GM23338 (cell line): ENCODE measurements at regions not wholly inside any gene's neighbourhood (a gene's known extent, or its start where the extent isn't known, plus 50 kb on each side); places are given as distances from the start of the nearest gene placed in this dataset.
"Not testable (repeated sequence)": the region's sequence is repeated elsewhere in the genome, so short reads cannot be mapped to it uniquely, and the experiment has no call there.

Experiments
- ATAC-seq: fragments of 200-7000 bp; cut with Tn5 transposase; 3 replicates; pipeline ENCODE4 v1.9.1; 2020
- DNase-seq: peaks from one replicate; pipeline ENCODE4 v3.0.0-alpha.2; 2015; ENCODE audit warnings: low spot score
- H2AFZ ChIP-seq: fragments of 200-600 bp; sonication (generic); 2 replicates; pipeline ENCODE4 v1.8.0; 2016; ENCODE audit warnings: antibody characterized with exemption, mild to moderate bottlenecking, moderate library complexity
- H3F3A ChIP-seq: fragments of 200-600 bp; sonication (generic); replicated peaks from 2 replicates; pipeline ENCODE4 v1.8.0; 2017; ENCODE audit warnings: antibody characterized with exemption, mixed run types, low read depth
- H3K27ac ChIP-seq: fragments of 200-600 bp; sonication (generic); 2 replicates; pipeline ENCODE4 v1.6.1; 2016; ENCODE audit warnings: low read depth
- H3K27me3 ChIP-seq: fragments of 200-600 bp; sonication (generic); 2 replicates; pipeline ENCODE4 v1.8.0; 2016; ENCODE audit warnings: mild to moderate bottlenecking, mixed run types, moderate library complexity; ENCODE audit not compliant: insufficient read depth
- H3K36me3 ChIP-seq: fragments of 200-600 bp; sonication (generic); 2 replicates; pipeline ENCODE4 v1.8.0; 2016; ENCODE audit warnings: mild to moderate bottlenecking; ENCODE audit not compliant: insufficient read depth
- H3K4me1 ChIP-seq: fragments of 200-600 bp; sonication (generic); 2 replicates; pipeline ENCODE4 v1.8.0; 2016; ENCODE audit warnings: mild to moderate bottlenecking, moderate library complexity; ENCODE audit not compliant: insufficient read depth
- H3K4me2 ChIP-seq: fragments of 200-600 bp; sonication (generic); 2 replicates; pipeline ENCODE4 v1.7.1; 2017; ENCODE audit warnings: mixed run types
- H3K4me3 ChIP-seq: fragments of 200-600 bp; sonication (generic); 2 replicates; pipeline ENCODE4 v1.6.1; 2016; ENCODE audit warnings: mixed run types
- H3K79me2 ChIP-seq: fragments of 200-600 bp; sonication (generic); replicated peaks from 2 replicates; pipeline ENCODE4 v1.8.0; 2017; ENCODE audit warnings: mild to moderate bottlenecking; ENCODE audit not compliant: insufficient read depth
- H3K9me2 ChIP-seq: fragments of 200-600 bp; sonication (generic); 2 replicates; pipeline ENCODE4 v1.8.0; 2017; ENCODE audit not compliant: insufficient read depth
- H4K20me1 ChIP-seq: fragments of 200-600 bp; sonication (generic); replicated peaks from 2 replicates; pipeline ENCODE4 v1.8.0; 2017; ENCODE audit warnings: mild to moderate bottlenecking; ENCODE audit not compliant: insufficient read depth
- H3K27ac Mint-ChIP-seq: 2 replicates; pipeline ENCODE4 v1.8.0; 2020; ENCODE audit warnings: inconsistent platforms, mild to moderate bottlenecking, moderate library complexity, mixed read lengths
- H3K27me3 Mint-ChIP-seq: 3 replicates; pipeline ENCODE4 v1.8.0; 2022; ENCODE audit warnings: low read depth, mild to moderate bottlenecking, moderate library complexity, mixed read lengths, inconsistent platforms; ENCODE audit not compliant: insufficient read depth, poor library complexity
- H3K36me3 Mint-ChIP-seq: 3 replicates; pipeline ENCODE4 v1.8.0; 2021; ENCODE audit warnings: low read depth, mild to moderate bottlenecking, inconsistent platforms, moderate library complexity, mixed read lengths
- H3K4me1 Mint-ChIP-seq: 3 replicates; pipeline ENCODE4 v1.8.0; 2020; ENCODE audit warnings: mild to moderate bottlenecking, inconsistent platforms, mixed read lengths
- H3K4me3 Mint-ChIP-seq: 3 replicates; pipeline ENCODE4 v1.8.0; 2021; ENCODE audit warnings: moderate library complexity, mild to moderate bottlenecking, inconsistent platforms, mixed read lengths
- H3K9me3 Mint-ChIP-seq: 3 replicates; pipeline ENCODE4 v1.8.0; 2020; ENCODE audit warnings: moderate library complexity, mild to moderate bottlenecking, inconsistent platforms, mixed read lengths
- CREB1 ChIP-seq: fragments of 250-450 bp; sonication (Bioruptor Pico); IDR thresholded peaks from 2 replicates; pipeline ENCODE4 v1.5.0; 2020; ENCODE audit warnings: low read depth, mild to moderate bottlenecking, moderate library complexity
- EZH2 ChIP-seq: fragments of 200-600 bp; sonication (generic); IDR thresholded peaks from one replicate; pipeline ENCODE4 v1.8.0; 2017; ENCODE audit warnings: antibody characterized with exemption, mild to moderate bottlenecking, low read depth; ENCODE audit not compliant: unreplicated experiment
- EZH2phosphoT487 ChIP-seq: fragments of 200-600 bp; sonication (generic); IDR thresholded peaks from one replicate; pipeline ENCODE4 v1.8.1; 2018; ENCODE audit warnings: antibody characterized with exemption; ENCODE audit not compliant: unreplicated experiment
- JUNB ChIP-seq: IDR thresholded peaks from one replicate; pipeline ENCODE4 v1.6.1; 2016; ENCODE audit warnings: antibody characterized with exemption; ENCODE audit not compliant: unreplicated experiment
- NANOG ChIP-seq: IDR thresholded peaks from 2 replicates; pipeline ENCODE4 v1.6.1; 2016; ENCODE audit warnings: antibody characterized with exemption, borderline replicate concordance
- POLR2AphosphoS5 ChIP-seq: IDR thresholded peaks from 2 replicates; pipeline ENCODE4 v1.6.1; 2016; ENCODE audit warnings: antibody characterized with exemption, low read depth
- STAT1 ChIP-seq: IDR thresholded peaks from one replicate; pipeline ENCODE4 v1.6.1; 2016; ENCODE audit warnings: antibody characterized with exemption; ENCODE audit not compliant: unreplicated experiment
- ZNF114 ChIP-seq: fragments of 250-450 bp; sonication (Bioruptor Pico); IDR thresholded peaks from 2 replicates; pipeline ENCODE4 v1.5.0; 2020; ENCODE audit warnings: mild to moderate bottlenecking, moderate library complexity
- ZNF331 ChIP-seq: fragments of 250-450 bp; sonication (Bioruptor Pico); IDR thresholded peaks from 2 replicates; pipeline ENCODE4 v1.5.0; 2020; ENCODE audit warnings: low read depth, mild to moderate bottlenecking, moderate library complexity
- TF ChIP-seq, protein P1 (sequence below): IDR thresholded peaks from one replicate; pipeline ENCODE4 v1.6.1; 2018; ENCODE audit warnings: antibody characterized with exemption; ENCODE audit not compliant: unreplicated experiment
- TF ChIP-seq, protein P2 (sequence below), 2 experiments: fragments of 200-600 bp in 1 of 2; sonication (generic) in 1 of 2; conservative IDR thresholded peaks; 2 replicates each; pipeline versions ENCODE4 v1.5.1 to v1.6.1; 2016 to 2017; ENCODE audit warnings: antibody characterized with exemption in 2 of 2, low read depth in 2 of 2, mild to moderate bottlenecking in 2 of 2, moderate library complexity in 1 of 2
- TF ChIP-seq, protein P3 (sequence below): IDR thresholded peaks from 2 replicates; pipeline ENCODE4 v1.6.1; 2016; ENCODE audit warnings: antibody characterized with exemption

DNA sequence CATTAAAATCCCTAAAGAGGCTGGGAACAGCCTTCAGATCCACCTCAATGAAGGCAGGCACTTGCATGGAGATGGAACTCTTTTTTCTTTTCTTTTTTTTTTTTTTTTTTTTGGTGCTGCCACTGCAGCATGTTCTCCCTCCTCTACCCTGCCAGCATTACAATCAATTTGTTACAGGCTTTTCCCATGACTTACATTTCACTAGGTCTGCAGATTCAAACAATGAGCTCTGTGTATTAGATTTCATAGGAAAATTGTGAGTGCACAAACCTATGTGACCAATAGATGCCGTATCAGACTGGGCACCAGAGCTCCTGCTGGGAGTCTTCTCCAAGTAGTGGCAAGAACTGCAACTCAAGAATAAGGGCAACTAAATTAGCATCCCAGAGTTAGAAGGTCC, 63.8 kb upstream of the GABRQ start (continued):
- TF ChIP-seq CREB1 (CRISPR knock-in tag) (no peak), ZNF331 (no peak), EZH2 (no peak), NANOG (no peak)
- TF ChIP-seq, protein P1, sequence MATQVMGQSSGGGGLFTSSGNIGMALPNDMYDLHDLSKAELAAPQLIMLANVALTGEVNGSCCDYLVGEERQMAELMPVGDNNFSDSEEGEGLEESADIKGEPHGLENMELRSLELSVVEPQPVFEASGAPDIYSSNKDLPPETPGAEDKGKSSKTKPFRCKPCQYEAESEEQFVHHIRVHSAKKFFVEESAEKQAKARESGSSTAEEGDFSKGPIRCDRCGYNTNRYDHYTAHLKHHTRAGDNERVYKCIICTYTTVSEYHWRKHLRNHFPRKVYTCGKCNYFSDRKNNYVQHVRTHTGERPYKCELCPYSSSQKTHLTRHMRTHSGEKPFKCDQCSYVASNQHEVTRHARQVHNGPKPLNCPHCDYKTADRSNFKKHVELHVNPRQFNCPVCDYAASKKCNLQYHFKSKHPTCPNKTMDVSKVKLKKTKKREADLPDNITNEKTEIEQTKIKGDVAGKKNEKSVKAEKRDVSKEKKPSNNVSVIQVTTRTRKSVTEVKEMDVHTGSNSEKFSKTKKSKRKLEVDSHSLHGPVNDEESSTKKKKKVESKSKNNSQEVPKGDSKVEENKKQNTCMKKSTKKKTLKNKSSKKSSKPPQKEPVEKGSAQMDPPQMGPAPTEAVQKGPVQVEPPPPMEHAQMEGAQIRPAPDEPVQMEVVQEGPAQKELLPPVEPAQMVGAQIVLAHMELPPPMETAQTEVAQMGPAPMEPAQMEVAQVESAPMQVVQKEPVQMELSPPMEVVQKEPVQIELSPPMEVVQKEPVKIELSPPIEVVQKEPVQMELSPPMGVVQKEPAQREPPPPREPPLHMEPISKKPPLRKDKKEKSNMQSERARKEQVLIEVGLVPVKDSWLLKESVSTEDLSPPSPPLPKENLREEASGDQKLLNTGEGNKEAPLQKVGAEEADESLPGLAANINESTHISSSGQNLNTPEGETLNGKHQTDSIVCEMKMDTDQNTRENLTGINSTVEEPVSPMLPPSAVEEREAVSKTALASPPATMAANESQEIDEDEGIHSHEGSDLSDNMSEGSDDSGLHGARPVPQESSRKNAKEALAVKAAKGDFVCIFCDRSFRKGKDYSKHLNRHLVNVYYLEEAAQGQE = no peak

DNA sequence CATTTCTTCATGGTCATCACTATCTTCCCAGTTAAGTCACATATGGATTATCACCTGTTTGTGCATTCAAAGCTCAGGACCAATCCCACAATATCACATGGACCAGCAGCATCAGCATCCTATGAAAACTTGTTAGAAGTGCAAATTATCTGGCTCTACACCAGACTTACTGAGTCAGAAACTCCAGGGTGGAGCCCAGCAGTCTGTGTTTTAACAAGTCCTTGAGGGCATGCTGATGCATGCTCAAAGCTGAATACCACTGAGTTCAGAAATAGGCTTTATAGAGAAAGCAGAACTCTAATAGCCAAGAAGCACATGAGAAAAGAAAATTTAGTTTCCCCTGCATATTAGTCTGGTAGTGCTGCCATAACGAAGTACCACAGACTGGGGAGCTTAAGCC, 62.4 kb upstream of the GABRQ start:
- no peak overlapping the region for H3K27ac ChIP-seq
- peaks cover 5% of the 10 kb centered on the region; the same call in 1 of the 3 replicates for H3K9me3 Mint-ChIP-seq
- no peaks in the 10 kb centered on the region for H3K36me3 ChIP-seq
- H3K4me2 ChIP-seq = no peak overlapping the region
- no peaks in the 10 kb centered on the region for H3F3A ChIP-seq
- H3K27me3 ChIP-seq = no peaks in the 10 kb centered on the region
- H3K4me3 ChIP-seq = no peak overlapping the region
- no peak overlapping the region for H3K4me3 Mint-ChIP-seq
- H3K27ac Mint-ChIP-seq = no peak overlapping the region
- no peak for ATAC-seq
- no peaks in the 10 kb centered on the region for H3K36me3 Mint-ChIP-seq
- no peak overlapping the region for H2AFZ ChIP-seq
- H3K4me1 ChIP-seq = no peaks in the 10 kb centered on the region
- H4K20me1 ChIP-seq = no peaks in the 10 kb centered on the region
- H3K4me1 Mint-ChIP-seq = no peaks in the 10 kb centered on the region
- DNase-seq = no peak
- H3K9me2 ChIP-seq = no peaks in the 10 kb centered on the region
- no peaks in the 10 kb centered on the region for H3K79me2 ChIP-seq
- H3K27me3 Mint-ChIP-seq = no peaks in the 10 kb centered on the region
- TF ChIP-seq, protein P1 = no peak
- TF ChIP-seq, protein P2, sequence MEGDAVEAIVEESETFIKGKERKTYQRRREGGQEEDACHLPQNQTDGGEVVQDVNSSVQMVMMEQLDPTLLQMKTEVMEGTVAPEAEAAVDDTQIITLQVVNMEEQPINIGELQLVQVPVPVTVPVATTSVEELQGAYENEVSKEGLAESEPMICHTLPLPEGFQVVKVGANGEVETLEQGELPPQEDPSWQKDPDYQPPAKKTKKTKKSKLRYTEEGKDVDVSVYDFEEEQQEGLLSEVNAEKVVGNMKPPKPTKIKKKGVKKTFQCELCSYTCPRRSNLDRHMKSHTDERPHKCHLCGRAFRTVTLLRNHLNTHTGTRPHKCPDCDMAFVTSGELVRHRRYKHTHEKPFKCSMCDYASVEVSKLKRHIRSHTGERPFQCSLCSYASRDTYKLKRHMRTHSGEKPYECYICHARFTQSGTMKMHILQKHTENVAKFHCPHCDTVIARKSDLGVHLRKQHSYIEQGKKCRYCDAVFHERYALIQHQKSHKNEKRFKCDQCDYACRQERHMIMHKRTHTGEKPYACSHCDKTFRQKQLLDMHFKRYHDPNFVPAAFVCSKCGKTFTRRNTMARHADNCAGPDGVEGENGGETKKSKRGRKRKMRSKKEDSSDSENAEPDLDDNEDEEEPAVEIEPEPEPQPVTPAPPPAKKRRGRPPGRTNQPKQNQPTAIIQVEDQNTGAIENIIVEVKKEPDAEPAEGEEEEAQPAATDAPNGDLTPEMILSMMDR (conservative IDR thresholded peaks at IDR 0.05; ENCODE audit: low read depth in 2 of 2) = no peak
- no peak for TF ChIP-seq ZNF114 (CRISPR knock-in tag)
- no peak for TF ChIP-seq ZNF331
- TF ChIP-seq EZH2phosphoT487 = no peak
- TF ChIP-seq STAT1 = no peak
- no peak for TF ChIP-seq EZH2
- no peak for TF ChIP-seq POLR2AphosphoS5
- TF ChIP-seq JUNB = no peak
- TF ChIP-seq CREB1 (CRISPR knock-in tag) = no peak
- TF ChIP-seq NANOG = no peak
- TF ChIP-seq, protein P3, sequence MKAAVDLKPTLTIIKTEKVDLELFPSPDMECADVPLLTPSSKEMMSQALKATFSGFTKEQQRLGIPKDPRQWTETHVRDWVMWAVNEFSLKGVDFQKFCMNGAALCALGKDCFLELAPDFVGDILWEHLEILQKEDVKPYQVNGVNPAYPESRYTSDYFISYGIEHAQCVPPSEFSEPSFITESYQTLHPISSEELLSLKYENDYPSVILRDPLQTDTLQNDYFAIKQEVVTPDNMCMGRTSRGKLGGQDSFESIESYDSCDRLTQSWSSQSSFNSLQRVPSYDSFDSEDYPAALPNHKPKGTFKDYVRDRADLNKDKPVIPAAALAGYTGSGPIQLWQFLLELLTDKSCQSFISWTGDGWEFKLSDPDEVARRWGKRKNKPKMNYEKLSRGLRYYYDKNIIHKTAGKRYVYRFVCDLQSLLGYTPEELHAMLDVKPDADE = no peak

DNA sequence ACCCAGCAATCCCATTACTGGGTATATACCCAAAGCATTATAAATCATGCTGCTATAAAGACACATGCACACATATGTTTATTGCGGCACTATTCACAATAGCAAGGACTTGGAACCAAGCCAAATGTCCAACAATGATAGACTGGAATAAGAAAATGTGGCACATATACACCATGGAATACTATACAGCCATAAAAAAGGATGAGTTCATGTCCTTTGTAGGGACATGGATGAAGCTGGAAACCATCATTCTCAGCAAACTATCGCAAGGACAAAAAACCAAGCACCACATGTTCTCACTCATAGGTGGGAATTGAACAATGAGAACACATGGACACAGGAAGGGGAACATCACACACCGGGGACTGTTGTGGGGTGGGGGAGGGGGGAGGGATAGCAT, 50.2 kb upstream of the GABRQ start:
- not testable (repeated sequence) for H3K4me3 Mint-ChIP-seq, H3K9me2 ChIP-seq, H3K36me3 Mint-ChIP-seq, H2AFZ ChIP-seq, H3F3A ChIP-seq, H3K27ac ChIP-seq, DNase-seq, H4K20me1 ChIP-seq, H3K36me3 ChIP-seq, ATAC-seq, H3K4me3 ChIP-seq, H3K27me3 Mint-ChIP-seq, H3K4me1 Mint-ChIP-seq, H3K4me1 ChIP-seq, H3K27ac Mint-ChIP-seq, H3K79me2 ChIP-seq, H3K4me2 ChIP-seq, H3K27me3 ChIP-seq
- peaks cover 20% of the 10 kb centered on the region; the same call in 2 of the 3 replicates for H3K9me3 Mint-ChIP-seq
